GM23248 (cell line): ENCODE measurements at regions not wholly inside any gene's neighbourhood (a gene's known extent, or its start where the extent isn't known, plus 50 kb on each side); places are given as distances from the start of the nearest gene placed in this dataset.

ENCODE experiments used
- DNase-seq: peaks from one replicate; pipeline ENCODE4 v3.0.0-alpha.2; 2015
- H2AFZ ChIP-seq: fragments of 200-600 bp; sonication (generic); 2 replicates; pipeline ENCODE4 v1.6.1; 2016; ENCODE audit warnings: antibody characterized with exemption
- H3F3A ChIP-seq: fragments of 200-600 bp; sonication (generic); 2 replicates; pipeline ENCODE4 v1.6.1; 2016; ENCODE audit warnings: mild to moderate bottlenecking, antibody characterized with exemption, mixed run types; ENCODE audit not compliant: insufficient read depth
- H3K27ac ChIP-seq: fragments of 200-600 bp; sonication (generic); 2 replicates; pipeline ENCODE4 v1.5.1; 2016; ENCODE audit warnings: mild to moderate bottlenecking
- H3K27me3 ChIP-seq: fragments of 200-600 bp; sonication (generic); replicated peaks from 2 replicates; pipeline ENCODE4 v1.6.1; 2016; ENCODE audit warnings: mild to moderate bottlenecking; ENCODE audit not compliant: insufficient read depth
- H3K36me3 ChIP-seq: fragments of 200-600 bp; sonication (generic); 2 replicates; pipeline ENCODE4 v1.6.1; 2016; ENCODE audit warnings: low read depth, mild to moderate bottlenecking
- H3K4me1 ChIP-seq: fragments of 200-600 bp; sonication (generic); 2 replicates; pipeline ENCODE4 v1.6.1; 2016; ENCODE audit warnings: mild to moderate bottlenecking; ENCODE audit not compliant: insufficient read depth
- H3K4me2 ChIP-seq: fragments of 200-600 bp; sonication (generic); one replicate; pipeline ENCODE4 v1.6.1; 2016; ENCODE audit warnings: mild to moderate bottlenecking; ENCODE audit not compliant: unreplicated experiment
- H3K4me3 ChIP-seq: fragments of 200-600 bp; sonication (generic); 2 replicates; pipeline ENCODE4 v1.5.1; 2016; ENCODE audit warnings: mild to moderate bottlenecking
- H3K79me2 ChIP-seq: fragments of 200-600 bp; sonication (generic); 2 replicates; pipeline ENCODE4 v1.6.1; 2016; ENCODE audit warnings: mild to moderate bottlenecking; ENCODE audit not compliant: insufficient read depth
- H3K9ac ChIP-seq: fragments of 200-600 bp; sonication (generic); 2 replicates; pipeline ENCODE4 v1.6.1; 2016; ENCODE audit warnings: mild to moderate bottlenecking
- H3K9me2 ChIP-seq: fragments of 200-600 bp; sonication (generic); 2 replicates; pipeline ENCODE4 v1.6.1; 2016; ENCODE audit warnings: mixed run types, mild to moderate bottlenecking, moderate library complexity; ENCODE audit not compliant: insufficient read depth
- H3K9me3 ChIP-seq: fragments of 200-600 bp; sonication (generic); one replicate; pipeline ENCODE4 v1.6.1; 2017; ENCODE audit warnings: low read depth
- H4K20me1 ChIP-seq: fragments of 200-600 bp; sonication (generic); 2 replicates; pipeline ENCODE4 v1.6.0; 2016; ENCODE audit not compliant: insufficient read depth
- EZH2 ChIP-seq: fragments of 200-600 bp; sonication (generic); IDR thresholded peaks from 2 replicates; pipeline ENCODE4 v1.6.1; 2018; ENCODE audit warnings: antibody characterized with exemption, mild to moderate bottlenecking; ENCODE audit not compliant: insufficient read depth, poor library complexity, severe bottlenecking
- EZH2phosphoT487 ChIP-seq: fragments of 200-600 bp; sonication (generic); IDR thresholded peaks from 2 replicates; pipeline ENCODE4 v1.6.1; 2018; ENCODE audit warnings: antibody characterized with exemption, moderate library complexity, mild to moderate bottlenecking, low read depth; ENCODE audit not compliant: insufficient read depth
- WGBS, 2 experiments: methylation state at CpG; one replicate each; pipeline ENCODE4 v1.1.6; 2015 to 2017; ENCODE audit warnings: low lambda C conversion rate in 2 of 2, low coverage in 1 of 2; ENCODE audit errors: missing lambda C conversion rate in 2 of 2; 5-methylcytosine and 5-hydroxymethylcytosine counted together
- in situ Hi-C: fragments of 300-500 bp; cut with MboI; formaldehyde crosslinking; loops from 2 replicates; pipeline ENCODE4 v1.15.0; 2020

GRCh38 chr2:16359961-16360360, 305.7 kb downstream of the CYRIA start:
- 0 to 8% methylated on average over 1 of the region's 1 CpG for WGBS, 2 experiments
- no peak overlapping the region for H3K4me2 ChIP-seq
- in situ Hi-C loops: no loop called here

DNA sequence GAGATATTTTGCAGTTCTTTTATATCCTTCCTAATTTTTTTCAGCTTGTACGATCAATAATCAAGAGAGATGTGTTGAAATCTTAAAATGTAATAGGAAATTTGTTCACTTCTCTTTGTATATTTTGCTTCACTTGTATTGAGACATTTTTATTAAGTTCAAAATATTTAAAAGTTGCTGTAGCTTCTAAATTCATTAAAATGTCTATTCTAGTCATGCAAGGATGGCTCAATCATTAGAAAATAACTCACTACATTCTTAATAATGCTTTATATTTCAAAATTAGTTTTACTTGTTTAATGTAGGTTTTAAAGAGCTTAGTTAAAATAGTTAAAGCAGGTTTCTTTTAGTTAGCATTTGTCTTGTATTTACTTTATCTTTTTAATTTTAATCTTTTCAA, 308.4 kb downstream of the CYRIA start:
- Histone ChIP-seq H3K27me3 (no peaks in the 10 kb centered on the region), H3K9ac (no peak overlapping the region), H3K79me2 (no peaks in the 10 kb centered on the region), H3K36me3 (no peaks in the 10 kb centered on the region), H4K20me1 (no peaks in the 10 kb centered on the region), H3K4me2 (no peak overlapping the region), H2AFZ (no peak overlapping the region), H3K9me3 (no peaks in the 10 kb centered on the region), H3K4me1 (no peaks in the 10 kb centered on the region), H3K27ac (no peak overlapping the region), H3K9me2 (no peaks in the 10 kb centered on the region), H3F3A (no peaks in the 10 kb centered on the region), H3K4me3 (no peak overlapping the region)
- WGBS, 2 experiments: 40% methylated on average over 1 of the region's 1 CpG
- no peak for DNase-seq
- TF ChIP-seq EZH2: no peak
- TF ChIP-seq EZH2phosphoT487: no peak
- in situ Hi-C loops: no loop called here

More at GRCh38 chr2:16359961-16360360, 305.7 kb downstream of the CYRIA start:
- H3K27ac ChIP-seq: no peak overlapping the region
- H3K4me1 ChIP-seq: no peaks in the 10 kb centered on the region
- H3K27me3 ChIP-seq: no peaks in the 10 kb centered on the region
- no peaks in the 10 kb centered on the region for H3K36me3 ChIP-seq
- no peaks in the 10 kb centered on the region for H3K9me2 ChIP-seq
- no peaks in the 10 kb centered on the region for H3K9me3 ChIP-seq
- H4K20me1 ChIP-seq: no peaks in the 10 kb centered on the region
- H3F3A ChIP-seq: no peaks in the 10 kb centered on the region
- DNase-seq: no peak
- H3K4me3 ChIP-seq: no peak overlapping the region
- H2AFZ ChIP-seq: no peak overlapping the region
- no peak overlapping the region for H3K9ac ChIP-seq
- TF ChIP-seq EZH2 (no peak), EZH2phosphoT487 (no peak)
- no peaks in the 10 kb centered on the region for H3K79me2 ChIP-seq

DNA sequence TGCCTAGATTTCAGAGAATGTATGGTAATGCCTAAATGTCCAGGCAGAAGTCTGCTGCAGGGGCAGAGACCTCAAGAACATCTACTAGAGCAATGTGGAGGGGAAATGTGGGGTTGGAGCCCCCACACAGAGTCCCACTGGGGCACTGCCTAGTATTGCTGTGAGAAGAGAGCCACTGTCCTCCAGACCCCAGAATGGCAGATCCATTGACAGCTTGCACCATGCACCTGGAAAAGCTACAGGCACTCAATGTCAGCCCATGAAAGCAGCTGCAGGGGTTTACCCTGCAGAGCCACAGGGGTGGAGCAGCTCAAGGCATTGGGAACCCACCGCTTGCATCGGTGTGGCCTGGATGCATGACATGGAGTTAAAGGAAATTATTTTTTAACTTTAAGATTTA, 314.1 kb downstream of the CYRIA start:
- WGBS, 2 experiments: 61 to 76% methylated on average over 2 of the region's 2 CpGs
- H3K4me2 ChIP-seq: no peak overlapping the region
- TF ChIP-seq EZH2phosphoT487 (no peak), EZH2 (no peak)
- H3K9me3 ChIP-seq: no peaks in the 10 kb centered on the region
- H3K27ac ChIP-seq: no peak overlapping the region
- H3K36me3 ChIP-seq: no peaks in the 10 kb centered on the region
- in situ Hi-C loops: no loop called here
- no peaks in the 10 kb centered on the region for H3K79me2 ChIP-seq
- no peak overlapping the region for H2AFZ ChIP-seq
- H3K27me3 ChIP-seq: no peaks in the 10 kb centered on the region
- no peaks in the 10 kb centered on the region for H3F3A ChIP-seq
- no peak for DNase-seq
- H4K20me1 ChIP-seq: no peaks in the 10 kb centered on the region
- H3K9ac ChIP-seq: no peak overlapping the region
- no peaks in the 10 kb centered on the region for H3K9me2 ChIP-seq
- H3K4me3 ChIP-seq: no peak overlapping the region
- no peaks in the 10 kb centered on the region for H3K4me1 ChIP-seq

DNA sequence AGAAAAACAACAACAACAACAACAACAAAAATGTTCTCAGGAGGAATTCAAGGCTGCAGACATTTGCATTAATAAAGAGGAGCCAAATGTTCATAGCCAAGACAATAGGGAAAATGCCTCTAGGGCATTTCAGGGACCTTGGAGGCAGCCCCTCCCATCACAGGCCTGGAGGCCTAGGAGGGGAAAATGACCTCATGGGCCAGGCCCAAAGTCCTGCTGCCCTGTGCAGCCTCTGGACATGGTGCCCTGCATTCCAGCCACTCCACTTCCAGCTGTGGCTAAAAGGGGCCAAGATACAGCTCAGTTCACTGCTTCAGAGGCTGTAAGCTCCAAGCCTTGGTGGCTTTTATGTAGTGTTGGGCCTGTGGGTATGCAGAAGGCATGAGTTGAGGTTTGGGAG, 314.5 kb downstream of the CYRIA start:
- Histone ChIP-seq H3K4me2 (no peak overlapping the region), H3K27me3 (no peaks in the 10 kb centered on the region), H3K79me2 (no peaks in the 10 kb centered on the region), H3K4me1 (no peaks in the 10 kb centered on the region), H3K9ac (no peak overlapping the region), H4K20me1 (no peaks in the 10 kb centered on the region), H3K27ac (no peak overlapping the region), H3F3A (no peaks in the 10 kb centered on the region), H2AFZ (no peak overlapping the region), H3K9me3 (no peaks in the 10 kb centered on the region), H3K36me3 (no peaks in the 10 kb centered on the region), H3K4me3 (no peak overlapping the region), H3K9me2 (no peaks in the 10 kb centered on the region)
- no peak for DNase-seq
- no peak for TF ChIP-seq EZH2
- no peak for TF ChIP-seq EZH2phosphoT487
- in situ Hi-C loops: no loop called here

GRCh38 chr2:16350211-16350610, 315.4 kb downstream of the CYRIA start:
- TF ChIP-seq EZH2phosphoT487 (no peak), EZH2 (no peak)
- H3K4me1 ChIP-seq: no peaks in the 10 kb centered on the region
- no peaks in the 10 kb centered on the region for H3K9me2 ChIP-seq
- H3K9ac ChIP-seq: no peak overlapping the region
- 8 to 15% methylated on average over 3 of the region's 3 CpGs for WGBS, 2 experiments
- no peaks in the 10 kb centered on the region for H3K36me3 ChIP-seq
- no peaks in the 10 kb centered on the region for H3K79me2 ChIP-seq
- H4K20me1 ChIP-seq: no peaks in the 10 kb centered on the region
- H3K9me3 ChIP-seq: no peaks in the 10 kb centered on the region
- no peaks in the 10 kb centered on the region for H3F3A ChIP-seq
- no peak overlapping the region for H3K4me3 ChIP-seq
- in situ Hi-C loops: no loop called here
- H3K27ac ChIP-seq: no peak overlapping the region
- DNase-seq: no peak
- no peaks in the 10 kb centered on the region for H3K27me3 ChIP-seq
- no peak overlapping the region for H2AFZ ChIP-seq
- H3K4me2 ChIP-seq: no peak overlapping the region
